DOHH2 (cell line): ENCODE measurements at regions not wholly inside any gene's neighbourhood (a gene's known extent, or its start where the extent isn't known, plus 50 kb on each side); places are given as distances from the start of the nearest gene placed in this dataset.

Source experiments
- EZH2phosphoT487 ChIP-seq: fragments of 200-600 bp; sonication (generic); IDR thresholded peaks from 2 replicates; pipeline ENCODE4 v1.6.1; 2017; ENCODE audit warnings: borderline replicate concordance, mild to moderate bottlenecking, antibody characterized with exemption, low read length, moderate library complexity, mixed read lengths
- TF ChIP-seq, protein P1 (sequence below): fragments of 200-600 bp; sonication (generic); IDR thresholded peaks from one replicate; pipeline ENCODE4 v1.5.1; 2014; ENCODE audit warnings: antibody characterized with exemption, mild to moderate bottlenecking, low read depth, low read length; ENCODE audit not compliant: poor library complexity, severe bottlenecking

DNA sequence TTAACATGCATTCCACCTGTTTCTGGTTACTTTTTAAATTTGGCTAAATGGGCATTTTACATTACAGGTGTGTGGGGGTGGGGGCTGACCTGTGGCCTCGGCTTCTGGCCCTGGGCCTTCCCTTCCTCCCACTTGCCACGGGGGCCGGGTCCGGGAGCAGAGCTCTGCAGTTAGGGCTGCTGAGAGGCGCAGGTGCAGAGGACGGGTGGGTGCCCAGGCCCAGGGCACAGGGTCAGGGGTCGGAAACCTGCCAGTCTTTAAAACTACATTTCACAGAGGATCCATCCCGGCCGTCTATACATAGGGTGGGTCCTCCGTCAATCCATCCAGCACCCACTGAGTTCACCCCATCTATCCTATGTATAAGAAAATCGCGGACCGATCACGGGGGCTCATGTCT lies 106.5 kb upstream of the INSIG1 start:
- TF ChIP-seq, protein P1, sequence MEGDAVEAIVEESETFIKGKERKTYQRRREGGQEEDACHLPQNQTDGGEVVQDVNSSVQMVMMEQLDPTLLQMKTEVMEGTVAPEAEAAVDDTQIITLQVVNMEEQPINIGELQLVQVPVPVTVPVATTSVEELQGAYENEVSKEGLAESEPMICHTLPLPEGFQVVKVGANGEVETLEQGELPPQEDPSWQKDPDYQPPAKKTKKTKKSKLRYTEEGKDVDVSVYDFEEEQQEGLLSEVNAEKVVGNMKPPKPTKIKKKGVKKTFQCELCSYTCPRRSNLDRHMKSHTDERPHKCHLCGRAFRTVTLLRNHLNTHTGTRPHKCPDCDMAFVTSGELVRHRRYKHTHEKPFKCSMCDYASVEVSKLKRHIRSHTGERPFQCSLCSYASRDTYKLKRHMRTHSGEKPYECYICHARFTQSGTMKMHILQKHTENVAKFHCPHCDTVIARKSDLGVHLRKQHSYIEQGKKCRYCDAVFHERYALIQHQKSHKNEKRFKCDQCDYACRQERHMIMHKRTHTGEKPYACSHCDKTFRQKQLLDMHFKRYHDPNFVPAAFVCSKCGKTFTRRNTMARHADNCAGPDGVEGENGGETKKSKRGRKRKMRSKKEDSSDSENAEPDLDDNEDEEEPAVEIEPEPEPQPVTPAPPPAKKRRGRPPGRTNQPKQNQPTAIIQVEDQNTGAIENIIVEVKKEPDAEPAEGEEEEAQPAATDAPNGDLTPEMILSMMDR, result no peak
- TF ChIP-seq EZH2phosphoT487, result no peak
